ENCODE measurements at regions not wholly inside any gene's neighbourhood (a gene's known extent, or its start where the extent isn't known, plus 50 kb on each side); places are given as distances from the start of the nearest gene placed in this dataset.

DNA sequence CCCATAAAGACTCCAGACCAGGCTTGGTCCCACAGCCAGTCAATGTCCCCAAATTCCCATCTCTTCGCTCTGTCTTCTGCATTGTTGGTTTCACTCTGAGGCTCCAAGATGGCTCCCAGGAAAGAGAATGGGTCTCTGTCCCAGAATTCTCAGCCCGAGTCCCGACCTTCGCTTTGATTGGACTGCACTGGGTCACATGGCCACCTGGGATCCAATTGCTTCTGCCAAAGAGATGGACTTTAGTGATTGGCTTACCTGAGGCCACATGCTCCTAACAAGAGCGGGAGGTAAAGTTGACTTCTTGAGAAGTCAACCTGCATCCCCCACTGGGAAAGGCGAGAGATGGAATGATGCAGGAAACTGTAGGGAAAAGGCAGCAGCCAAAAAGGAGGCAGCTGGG, 104.7 kb upstream of the PMEPA1 start:
- TF ChIP-seq, protein P1, sequence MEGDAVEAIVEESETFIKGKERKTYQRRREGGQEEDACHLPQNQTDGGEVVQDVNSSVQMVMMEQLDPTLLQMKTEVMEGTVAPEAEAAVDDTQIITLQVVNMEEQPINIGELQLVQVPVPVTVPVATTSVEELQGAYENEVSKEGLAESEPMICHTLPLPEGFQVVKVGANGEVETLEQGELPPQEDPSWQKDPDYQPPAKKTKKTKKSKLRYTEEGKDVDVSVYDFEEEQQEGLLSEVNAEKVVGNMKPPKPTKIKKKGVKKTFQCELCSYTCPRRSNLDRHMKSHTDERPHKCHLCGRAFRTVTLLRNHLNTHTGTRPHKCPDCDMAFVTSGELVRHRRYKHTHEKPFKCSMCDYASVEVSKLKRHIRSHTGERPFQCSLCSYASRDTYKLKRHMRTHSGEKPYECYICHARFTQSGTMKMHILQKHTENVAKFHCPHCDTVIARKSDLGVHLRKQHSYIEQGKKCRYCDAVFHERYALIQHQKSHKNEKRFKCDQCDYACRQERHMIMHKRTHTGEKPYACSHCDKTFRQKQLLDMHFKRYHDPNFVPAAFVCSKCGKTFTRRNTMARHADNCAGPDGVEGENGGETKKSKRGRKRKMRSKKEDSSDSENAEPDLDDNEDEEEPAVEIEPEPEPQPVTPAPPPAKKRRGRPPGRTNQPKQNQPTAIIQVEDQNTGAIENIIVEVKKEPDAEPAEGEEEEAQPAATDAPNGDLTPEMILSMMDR (IDR thresholded peaks at IDR 0.05; ENCODE audit: control extremely low read depth in 1 of 3, insufficient read depth in 1 of 3, low read depth in 1 of 3, low read length in 3 of 3), result no peak
- TF ChIP-seq KDM4A (IDR thresholded peaks at IDR 0.05; ENCODE audit: low read depth, low read length, severe bottlenecking) (no peak), EZH2 (IDR thresholded peaks at IDR 0.05; ENCODE audit: low read depth, low read length, severe bottlenecking) (no peak), POLR2A (IDR thresholded peaks at IDR 0.05; ENCODE audit: control extremely low read depth in 1 of 2, low read depth in 2 of 2, low read length in 2 of 2) (no peak), SIN3A (conservative IDR thresholded peaks at IDR 0.05 in 1 of 2, IDR thresholded peaks at IDR 0.05 in 1 of 2; ENCODE audit: low read depth in 1 of 2, low read length in 2 of 2) (no peak), MAFK (IDR thresholded peaks at IDR 0.05; ENCODE audit: low read depth, low read length) (no peak), HDAC6 (IDR thresholded peaks at IDR 0.05; ENCODE audit: low read depth, low read length) (no peak), YY1 (IDR thresholded peaks at IDR 0.05; ENCODE audit: low read depth, low read length) (no peak), RAD21 (IDR thresholded peaks at IDR 0.05 in 1 of 2, conservative IDR thresholded peaks at IDR 0.05 in 1 of 2; ENCODE audit: low read depth in 2 of 2, low read length in 2 of 2) (no peak), NRF1 (IDR thresholded peaks at IDR 0.05; ENCODE audit: low read depth, low read length) (no peak), POLR2AphosphoS5 (IDR thresholded peaks at IDR 0.05; ENCODE audit: low read depth, low read length) (no peak), JUND (IDR thresholded peaks at IDR 0.05; ENCODE audit: low read length) (no peak)

All from H1 (cell line).